GM18505 (cell line): ENCODE measurements at regions not wholly inside any gene's neighbourhood (a gene's known extent, or its start where the extent isn't known, plus 50 kb on each side); places are given as distances from the start of the nearest gene placed in this dataset.

ENCODE experiments used
- ATAC-seq: cut with Tn5 transposase; IDR thresholded peaks from one replicate; pipeline ENCODE4 v1.9.1; 2021; ENCODE audit not compliant: unreplicated experiment
- POLR2A ChIP-seq: IDR thresholded peaks from 4 replicates; pipeline ENCODE4 v1.6.1; 2011; ENCODE audit warnings: borderline replicate concordance; ENCODE audit not compliant: insufficient read depth, insufficient read length; ENCODE audit errors: extremely low read depth

DNA sequence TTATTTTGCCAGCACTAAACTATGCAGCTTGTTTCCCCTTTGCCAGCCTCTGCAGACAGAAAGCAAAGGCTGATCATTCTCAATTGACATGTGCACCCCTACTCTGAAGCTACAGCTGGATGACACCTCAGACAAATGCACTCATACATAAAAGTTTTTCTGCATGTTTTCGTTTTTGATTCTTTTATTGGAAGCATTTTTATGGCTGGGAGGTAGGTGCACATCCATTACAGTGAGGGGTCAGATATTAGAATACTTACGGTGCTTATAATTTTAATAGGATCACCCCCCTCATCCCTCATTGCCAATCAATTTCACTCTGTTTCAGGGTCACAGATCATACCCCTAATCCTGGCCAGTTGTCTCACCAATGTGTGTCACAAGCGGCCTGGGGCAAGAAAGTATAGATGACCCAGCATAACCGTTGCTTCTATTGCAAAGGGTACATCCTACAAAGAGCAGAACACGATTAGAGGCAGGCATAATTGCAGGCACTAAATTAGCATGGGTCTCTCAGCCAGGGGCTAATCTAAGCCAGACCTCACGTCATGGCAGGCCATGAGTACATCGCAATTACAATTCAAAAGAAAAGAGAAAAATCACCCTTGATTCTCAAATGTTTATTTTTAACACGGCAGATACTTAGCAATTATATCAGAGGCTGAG is 89.5 kb upstream of the SOX9 start:
- no peak for TF ChIP-seq POLR2A
- no peak for ATAC-seq

DNA sequence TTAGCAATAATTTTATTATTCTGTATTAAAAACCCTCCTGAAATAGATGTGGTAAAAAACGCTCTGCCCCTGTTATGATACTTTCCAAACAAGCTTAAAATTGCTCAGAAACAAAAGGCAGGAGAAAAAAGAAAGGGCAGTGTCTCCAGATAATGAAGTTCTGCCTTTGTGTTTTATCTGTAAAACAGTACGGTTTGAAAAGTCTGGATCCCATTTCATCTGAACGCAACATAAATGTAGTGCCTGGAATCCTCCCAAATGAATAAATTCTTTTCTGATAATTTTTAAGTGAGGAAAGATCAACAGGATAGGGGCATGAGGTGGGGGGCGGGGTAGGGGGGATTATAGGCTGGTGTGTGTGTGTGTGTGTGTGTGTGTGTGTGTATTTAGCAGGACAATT is 87.5 kb upstream of the SOX9 start:
- no peak for TF ChIP-seq POLR2A
- no peak for ATAC-seq

- no peak for ATAC-seq
- TF ChIP-seq POLR2A: no peak
Measured at GRCh38 chr17:72034000-72034399, 86.8 kb upstream of the SOX9 start.

GRCh38 chr17:72038427-72038826 is 82.4 kb upstream of the SOX9 start:
- no peak for ATAC-seq
- no peak for TF ChIP-seq POLR2A

GRCh38 chr17:72039490-72039889 is 81.3 kb upstream of the SOX9 start:
- TF ChIP-seq POLR2A: no peak
- ATAC-seq: no peak

DNA sequence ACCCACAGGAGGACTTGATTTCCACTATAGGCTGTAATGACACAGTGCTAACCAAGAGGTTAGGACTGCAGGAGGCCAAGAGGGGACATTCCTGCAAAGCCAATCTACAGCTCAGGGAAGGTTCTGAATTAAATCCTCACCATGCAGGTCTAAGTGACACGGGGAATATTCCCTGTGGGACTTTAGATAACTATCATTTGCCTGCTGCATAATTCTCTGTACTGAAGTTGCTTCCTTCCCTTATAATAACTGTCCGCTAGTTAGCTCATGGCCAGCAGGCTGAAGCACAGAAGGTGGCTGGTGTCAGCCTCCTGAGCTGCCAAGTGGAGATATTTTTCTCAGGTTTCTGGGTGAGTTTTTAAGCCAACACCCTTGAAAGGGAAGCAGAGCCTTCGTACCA is 74.6 kb upstream of the SOX9 start:
- ATAC-seq: no peak

DNA sequence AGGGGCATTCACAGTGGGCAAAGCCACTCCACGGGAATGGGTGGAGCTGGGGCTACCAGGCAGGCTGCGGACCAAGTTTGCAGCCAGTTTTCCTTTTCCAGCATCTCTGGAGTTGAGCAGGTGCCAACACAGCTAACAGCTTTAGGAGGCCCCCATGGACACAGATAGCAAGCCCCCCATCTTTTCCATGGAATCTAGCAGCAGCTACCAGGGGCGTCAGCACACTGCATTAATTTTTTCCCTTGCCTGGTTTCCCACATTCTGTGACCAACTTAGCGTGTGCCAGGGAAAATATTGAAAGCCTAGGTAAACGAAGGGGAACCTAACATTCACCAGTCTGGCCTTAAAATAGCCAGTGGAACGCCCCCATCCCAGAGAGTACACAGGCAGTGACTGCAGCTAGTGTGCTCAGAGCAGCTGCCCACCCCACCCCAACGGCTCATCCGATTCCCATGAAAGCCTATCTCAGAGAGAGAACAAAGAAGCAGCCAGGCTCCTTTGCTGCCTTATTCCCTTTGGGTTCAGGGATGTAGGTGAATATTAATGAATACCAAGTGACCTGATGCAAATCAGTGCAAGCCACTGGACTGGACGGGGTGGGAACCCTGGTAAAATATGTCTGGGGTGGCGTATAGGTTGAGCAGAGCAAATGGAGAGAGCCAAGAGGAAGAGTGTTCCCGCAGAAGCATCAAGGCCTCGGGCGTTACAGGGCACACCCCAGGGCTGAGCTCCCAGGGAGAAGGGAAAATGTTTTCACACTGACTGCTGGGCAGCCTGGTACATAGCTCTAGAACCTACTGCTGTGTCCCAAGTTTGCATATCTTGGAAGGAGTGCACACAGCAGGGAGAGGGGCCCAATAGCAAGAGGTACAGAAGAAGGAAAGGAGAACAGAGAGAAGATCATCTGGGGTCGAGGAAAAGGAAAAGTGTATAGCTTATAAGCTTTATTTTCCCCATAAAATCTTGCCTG is 73.9 kb upstream of the SOX9 start:
- no peak for TF ChIP-seq POLR2A
- no peak for ATAC-seq

More for the DNA sequence above, 74.6 kb upstream of the SOX9 start:
- TF ChIP-seq POLR2A: no peak

- no peak for ATAC-seq
- no peak for TF ChIP-seq POLR2A
Measured at GRCh38 chr17:72049914-72050313, 70.9 kb upstream of the SOX9 start.

- no peak for TF ChIP-seq POLR2A
- no peak for ATAC-seq
Measured at GRCh38 chr17:72053036-72053435, 67.8 kb upstream of the SOX9 start.

- no peak for ATAC-seq
- no peak for TF ChIP-seq POLR2A
Measured at GRCh38 chr17:72053449-72053848, 67.4 kb upstream of the SOX9 start.

- no peak for TF ChIP-seq POLR2A
- ATAC-seq: no peak
Measured at GRCh38 chr17:72056155-72056554, 64.7 kb upstream of the SOX9 start.

- ATAC-seq: no peak
- TF ChIP-seq POLR2A: no peak
Measured at GRCh38 chr17:72056727-72057290, 64.0 kb upstream of the SOX9 start.

GRCh38 chr17:72060084-72060483 is 60.7 kb upstream of the SOX9 start:
- ATAC-seq: no peak
- no peak for TF ChIP-seq POLR2A
